ENCODE measurements at regions not wholly inside any gene's neighbourhood (a gene's known extent, or its start where the extent isn't known, plus 50 kb on each side); places are given as distances from the start of the nearest gene placed in this dataset.

DNA sequence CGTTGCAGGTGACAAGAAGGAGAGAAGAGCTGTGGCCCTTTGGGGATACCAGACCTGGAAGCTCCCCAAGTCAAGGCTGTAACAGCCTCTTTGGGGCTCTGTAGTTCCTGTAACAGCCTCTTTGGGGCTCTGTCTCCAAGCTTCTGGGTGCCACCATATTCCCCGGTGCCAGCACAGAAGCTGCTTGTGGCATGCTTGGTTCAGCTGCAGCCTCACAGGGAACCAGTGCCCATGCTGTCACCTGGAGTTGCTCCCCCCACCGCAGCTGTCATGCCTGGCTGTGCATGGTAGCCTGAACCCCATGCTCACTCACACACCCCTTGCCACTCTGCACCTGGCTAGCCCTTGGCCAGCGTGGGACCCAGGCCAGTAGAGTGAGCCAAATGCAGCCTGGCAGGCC, 109.1 kb downstream of the ELAPOR2 start:
- TF ChIP-seq, protein P1, sequence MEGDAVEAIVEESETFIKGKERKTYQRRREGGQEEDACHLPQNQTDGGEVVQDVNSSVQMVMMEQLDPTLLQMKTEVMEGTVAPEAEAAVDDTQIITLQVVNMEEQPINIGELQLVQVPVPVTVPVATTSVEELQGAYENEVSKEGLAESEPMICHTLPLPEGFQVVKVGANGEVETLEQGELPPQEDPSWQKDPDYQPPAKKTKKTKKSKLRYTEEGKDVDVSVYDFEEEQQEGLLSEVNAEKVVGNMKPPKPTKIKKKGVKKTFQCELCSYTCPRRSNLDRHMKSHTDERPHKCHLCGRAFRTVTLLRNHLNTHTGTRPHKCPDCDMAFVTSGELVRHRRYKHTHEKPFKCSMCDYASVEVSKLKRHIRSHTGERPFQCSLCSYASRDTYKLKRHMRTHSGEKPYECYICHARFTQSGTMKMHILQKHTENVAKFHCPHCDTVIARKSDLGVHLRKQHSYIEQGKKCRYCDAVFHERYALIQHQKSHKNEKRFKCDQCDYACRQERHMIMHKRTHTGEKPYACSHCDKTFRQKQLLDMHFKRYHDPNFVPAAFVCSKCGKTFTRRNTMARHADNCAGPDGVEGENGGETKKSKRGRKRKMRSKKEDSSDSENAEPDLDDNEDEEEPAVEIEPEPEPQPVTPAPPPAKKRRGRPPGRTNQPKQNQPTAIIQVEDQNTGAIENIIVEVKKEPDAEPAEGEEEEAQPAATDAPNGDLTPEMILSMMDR (IDR thresholded peaks at IDR 0.05; ENCODE audit: unreplicated experiment) = no peak
- Mint-ChIP-seq H3K27ac (ENCODE audit: unreplicated experiment) (no peak overlapping the region), H3K36me3 (ENCODE audit: low read depth, unreplicated experiment) (peaks cover 3% of the 10 kb centered on the region), H3K27me3 (ENCODE audit: unreplicated experiment) (peaks cover 3% of the 10 kb centered on the region), H3K4me3 (ENCODE audit: unreplicated experiment) (no peak overlapping the region), H3K4me1 (ENCODE audit: unreplicated experiment) (peaks cover 15% of the 10 kb centered on the region), H3K9me3 (ENCODE audit: unreplicated experiment) (no peaks in the 10 kb centered on the region)
- DNase-seq (ENCODE audit: low spot score) = no peak

GRCh38 chr7:86949779-86950260, 109.6 kb downstream of the ELAPOR2 start:
- Mint-ChIP-seq H3K4me3 (ENCODE audit: unreplicated experiment) (no peak overlapping the region), H3K36me3 (ENCODE audit: low read depth, unreplicated experiment) (peaks cover 3% of the 10 kb centered on the region), H3K9me3 (ENCODE audit: unreplicated experiment) (no peaks in the 10 kb centered on the region), H3K27ac (ENCODE audit: unreplicated experiment) (no peak overlapping the region), H3K27me3 (ENCODE audit: unreplicated experiment) (peaks cover 3% of the 10 kb centered on the region), H3K4me1 (ENCODE audit: unreplicated experiment) (peaks cover 15% of the 10 kb centered on the region)
- no peak for DNase-seq (ENCODE audit: low spot score)
- TF ChIP-seq, protein P1 (IDR thresholded peaks at IDR 0.05; ENCODE audit: unreplicated experiment) = no peak

DNA sequence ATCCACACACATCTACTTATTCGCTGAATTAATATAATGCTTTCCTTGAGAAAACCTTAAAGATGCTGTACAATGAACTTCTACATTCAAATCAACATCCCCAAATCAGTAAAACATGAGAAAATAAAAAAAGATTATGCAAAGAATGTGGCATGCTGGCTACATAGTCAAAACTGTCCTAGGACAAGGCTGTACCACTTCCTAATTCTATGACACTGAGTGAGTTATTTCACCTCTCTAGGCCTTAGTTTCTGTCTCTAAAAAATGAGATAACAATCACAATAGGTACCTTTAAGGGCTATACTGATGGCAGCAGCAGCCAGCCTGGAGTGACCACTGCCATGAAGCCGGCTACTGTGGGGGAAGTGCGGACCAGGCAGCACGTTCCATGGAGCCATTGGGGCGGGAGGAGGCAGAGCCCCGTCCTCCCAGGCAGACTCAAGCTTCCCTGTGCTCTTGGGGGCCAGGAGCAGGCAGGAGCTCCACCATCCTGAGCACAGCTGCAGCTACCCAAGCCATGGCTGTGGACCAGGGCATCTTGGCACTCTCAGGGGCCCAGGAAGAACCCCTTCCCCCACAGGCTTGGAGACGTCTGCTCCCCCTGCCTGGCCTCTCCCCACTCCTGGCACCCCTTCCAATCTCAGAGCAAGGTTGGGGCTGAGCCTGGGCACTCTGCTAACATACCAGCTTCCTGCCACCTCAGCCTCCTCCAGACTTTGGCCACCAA, 110.2 kb downstream of the ELAPOR2 start:
- TF ChIP-seq, protein P1 (IDR thresholded peaks at IDR 0.05; ENCODE audit: unreplicated experiment) = no peak
- no peak for DNase-seq (ENCODE audit: low spot score)
- H3K4me1 Mint-ChIP-seq (ENCODE audit: unreplicated experiment) = peaks cover 15% of the 10 kb centered on the region
- no peak overlapping the region for H3K27ac Mint-ChIP-seq (ENCODE audit: unreplicated experiment)
- peaks cover 3% of the 10 kb centered on the region for H3K36me3 Mint-ChIP-seq (ENCODE audit: low read depth, unreplicated experiment)
- H3K9me3 Mint-ChIP-seq (ENCODE audit: unreplicated experiment) = no peaks in the 10 kb centered on the region
- no peak overlapping the region for H3K4me3 Mint-ChIP-seq (ENCODE audit: unreplicated experiment)
- H3K27me3 Mint-ChIP-seq (ENCODE audit: unreplicated experiment) = peaks cover 3% of the 10 kb centered on the region

DNA sequence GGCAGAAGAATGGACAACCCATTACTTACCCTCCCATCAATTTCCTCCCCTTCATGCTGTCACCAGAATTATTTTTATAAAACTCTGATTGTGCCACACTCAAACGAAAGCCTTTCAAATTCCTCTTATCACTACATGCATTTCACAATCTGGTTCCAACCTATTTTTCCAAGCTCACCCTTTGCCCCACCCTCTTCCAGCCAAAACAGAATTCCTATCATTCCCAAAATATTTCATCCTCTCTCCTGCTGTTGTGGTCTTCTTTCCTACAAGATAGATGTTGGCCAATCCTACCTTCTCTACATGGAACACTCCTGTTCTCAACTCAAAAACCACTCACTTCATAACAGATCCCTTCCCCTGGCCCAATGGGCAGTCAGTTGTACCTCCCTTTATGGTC, 111.5 kb downstream of the ELAPOR2 start:
- no peak for DNase-seq (ENCODE audit: low spot score)
- TF ChIP-seq, protein P1 (IDR thresholded peaks at IDR 0.05; ENCODE audit: unreplicated experiment) = no peak
- H3K4me3 Mint-ChIP-seq (ENCODE audit: unreplicated experiment) = no peak overlapping the region
- peaks cover 3% of the 10 kb centered on the region for H3K27me3 Mint-ChIP-seq (ENCODE audit: unreplicated experiment)
- H3K4me1 Mint-ChIP-seq (ENCODE audit: unreplicated experiment) = peaks cover 15% of the 10 kb centered on the region
- no peaks in the 10 kb centered on the region for H3K9me3 Mint-ChIP-seq (ENCODE audit: unreplicated experiment)
- H3K36me3 Mint-ChIP-seq (ENCODE audit: low read depth, unreplicated experiment) = peaks cover 3% of the 10 kb centered on the region
- no peak overlapping the region for H3K27ac Mint-ChIP-seq (ENCODE audit: unreplicated experiment)

- peaks cover under 1% of the 10 kb centered on the region for H3K27me3 Mint-ChIP-seq (ENCODE audit: unreplicated experiment)
- H3K36me3 Mint-ChIP-seq (ENCODE audit: low read depth, unreplicated experiment) = peaks cover 3% of the 10 kb centered on the region
- TF ChIP-seq, protein P1 (IDR thresholded peaks at IDR 0.05; ENCODE audit: unreplicated experiment) = no peak
Measured at GRCh38 chr7:86943447-86943846, 116.0 kb downstream of the ELAPOR2 start.

More at GRCh38 chr7:86943447-86943846, 116.0 kb downstream of the ELAPOR2 start:
- H3K9me3 Mint-ChIP-seq (ENCODE audit: unreplicated experiment) = no peaks in the 10 kb centered on the region
- no peak for DNase-seq (ENCODE audit: low spot score)
- H3K27ac Mint-ChIP-seq (ENCODE audit: unreplicated experiment) = no peak overlapping the region
- H3K4me3 Mint-ChIP-seq (ENCODE audit: unreplicated experiment) = no peak overlapping the region
- peaks cover 17% of the 10 kb centered on the region for H3K4me1 Mint-ChIP-seq (ENCODE audit: unreplicated experiment)

Data from endothelial cell (in vitro differentiated cells).